ENCODE measurements at regions not wholly inside any gene's neighbourhood (a gene's known extent, or its start where the extent isn't known, plus 50 kb on each side); places are given as distances from the start of the nearest gene placed in this dataset.

DNA sequence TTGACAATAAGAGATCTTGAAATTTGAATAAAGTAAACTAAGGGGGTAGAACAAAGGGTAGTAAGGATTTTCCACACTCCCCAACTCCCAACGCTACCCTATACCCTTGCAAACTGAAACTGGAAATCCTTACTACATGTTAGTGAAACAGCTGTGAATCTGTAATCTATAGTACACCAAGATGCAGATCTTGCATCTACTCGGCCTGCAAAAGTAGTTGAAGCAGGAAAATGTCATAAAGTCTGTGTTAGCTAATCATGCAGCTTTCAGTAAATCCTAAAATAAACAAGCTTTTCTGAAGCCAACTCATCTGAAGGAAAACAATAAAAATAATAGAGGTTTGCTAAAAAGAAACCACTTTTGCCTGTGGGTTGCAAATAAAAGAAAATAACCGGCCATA, 1242.0 kb upstream of the ACO1 start:
- TF ChIP-seq, protein P1, sequence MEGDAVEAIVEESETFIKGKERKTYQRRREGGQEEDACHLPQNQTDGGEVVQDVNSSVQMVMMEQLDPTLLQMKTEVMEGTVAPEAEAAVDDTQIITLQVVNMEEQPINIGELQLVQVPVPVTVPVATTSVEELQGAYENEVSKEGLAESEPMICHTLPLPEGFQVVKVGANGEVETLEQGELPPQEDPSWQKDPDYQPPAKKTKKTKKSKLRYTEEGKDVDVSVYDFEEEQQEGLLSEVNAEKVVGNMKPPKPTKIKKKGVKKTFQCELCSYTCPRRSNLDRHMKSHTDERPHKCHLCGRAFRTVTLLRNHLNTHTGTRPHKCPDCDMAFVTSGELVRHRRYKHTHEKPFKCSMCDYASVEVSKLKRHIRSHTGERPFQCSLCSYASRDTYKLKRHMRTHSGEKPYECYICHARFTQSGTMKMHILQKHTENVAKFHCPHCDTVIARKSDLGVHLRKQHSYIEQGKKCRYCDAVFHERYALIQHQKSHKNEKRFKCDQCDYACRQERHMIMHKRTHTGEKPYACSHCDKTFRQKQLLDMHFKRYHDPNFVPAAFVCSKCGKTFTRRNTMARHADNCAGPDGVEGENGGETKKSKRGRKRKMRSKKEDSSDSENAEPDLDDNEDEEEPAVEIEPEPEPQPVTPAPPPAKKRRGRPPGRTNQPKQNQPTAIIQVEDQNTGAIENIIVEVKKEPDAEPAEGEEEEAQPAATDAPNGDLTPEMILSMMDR (IDR thresholded peaks at IDR 0.05; ENCODE audit: low read length, missing control alignments): no peak
- DNase-seq (ENCODE audit: low read depth): no peak
- H3K4me3 ChIP-seq (replicated peaks; ENCODE audit: low read depth, low read length): no peak overlapping the region

DNA sequence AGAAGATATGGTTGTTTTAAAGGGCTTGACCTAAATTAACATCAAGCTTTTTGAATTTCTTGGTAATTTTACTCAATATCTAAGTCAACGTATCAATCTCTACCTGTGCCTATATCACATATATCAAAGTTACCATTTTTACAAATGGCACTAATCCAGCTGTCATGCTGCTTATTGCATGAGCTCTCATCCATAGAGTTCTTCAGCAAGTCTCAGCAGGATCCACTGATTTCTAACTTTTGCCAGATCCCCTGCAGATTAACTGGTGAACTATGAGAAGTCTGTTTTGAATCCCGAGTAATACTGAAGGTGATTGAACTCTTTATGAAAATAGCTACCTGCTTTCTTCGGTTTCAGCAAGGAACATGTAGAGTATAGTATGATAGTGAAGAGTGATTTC, 1239.8 kb upstream of the ACO1 start:
- H3K4me3 ChIP-seq (replicated peaks; ENCODE audit: low read depth, low read length): no peak overlapping the region
- DNase-seq (ENCODE audit: low read depth): no peak
- TF ChIP-seq, protein P1 (IDR thresholded peaks at IDR 0.05; ENCODE audit: low read length, missing control alignments): no peak

DNA sequence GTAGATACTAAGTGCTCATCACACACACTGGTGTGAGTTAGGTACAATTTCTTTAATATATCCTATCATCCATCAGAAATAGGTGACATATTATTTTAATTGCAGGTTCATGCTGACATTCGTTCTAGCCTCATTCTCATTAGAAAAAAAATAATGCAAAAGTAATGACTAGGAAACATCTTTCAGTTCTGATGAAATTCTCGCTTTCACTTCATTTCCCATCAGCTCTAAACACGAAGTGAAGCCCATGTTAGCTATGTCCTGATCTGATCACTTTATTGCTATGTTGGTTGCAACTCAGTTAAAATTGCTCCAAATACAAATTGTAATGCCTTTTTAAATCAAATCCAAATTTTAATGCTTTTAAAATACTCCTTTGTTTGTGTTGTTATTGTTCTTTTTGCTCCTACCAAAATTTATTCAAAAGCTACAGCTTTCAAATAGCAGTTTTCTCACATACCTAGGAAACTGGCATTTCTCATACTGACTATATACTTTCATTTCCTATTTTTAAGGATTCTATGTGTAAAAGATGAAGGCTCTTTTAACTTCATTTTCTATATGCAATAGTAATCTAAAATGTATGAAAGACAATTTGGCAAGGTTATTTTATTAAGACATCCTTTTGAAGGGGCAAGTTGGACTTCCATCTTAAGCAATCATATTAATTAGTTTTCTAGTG, 1237.8 kb upstream of the ACO1 start:
- TF ChIP-seq, protein P1 (IDR thresholded peaks at IDR 0.05; ENCODE audit: low read length, missing control alignments): no peak
- no peak for DNase-seq (ENCODE audit: low read depth)
- no peak overlapping the region for H3K4me3 ChIP-seq (replicated peaks; ENCODE audit: low read depth, low read length)

DNA sequence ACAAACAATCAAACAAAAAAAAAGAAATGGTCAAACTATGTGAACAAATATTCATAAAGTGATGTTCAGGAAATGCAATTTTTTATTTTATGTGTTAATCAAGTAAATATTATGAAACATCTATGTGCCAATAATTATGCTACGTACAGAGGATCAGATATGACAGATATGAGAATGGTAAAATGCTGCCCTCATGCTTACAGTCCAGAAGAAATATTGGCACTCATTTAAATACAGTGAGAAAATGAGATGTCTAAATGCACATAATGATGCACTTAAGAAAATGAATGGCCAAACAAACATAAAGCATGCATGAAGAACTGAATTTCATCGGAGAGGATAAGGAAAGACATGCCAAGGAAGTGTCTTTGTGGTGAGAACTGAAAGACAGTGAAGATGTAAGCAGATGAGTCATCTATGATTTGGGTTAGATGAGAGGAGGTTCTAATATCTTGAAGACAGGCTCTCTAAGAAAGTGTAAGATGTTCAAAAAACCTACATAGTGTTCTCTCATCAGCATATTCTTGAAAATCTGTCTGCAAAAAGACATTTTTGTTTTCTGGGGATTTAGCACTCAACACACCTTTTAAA, 1231.1 kb upstream of the ACO1 start:
- TF ChIP-seq, protein P1 (IDR thresholded peaks at IDR 0.05; ENCODE audit: low read length, missing control alignments): no peak
- no peak overlapping the region for H3K4me3 ChIP-seq (replicated peaks; ENCODE audit: low read depth, low read length)
- DNase-seq (ENCODE audit: low read depth): no peak

DNA sequence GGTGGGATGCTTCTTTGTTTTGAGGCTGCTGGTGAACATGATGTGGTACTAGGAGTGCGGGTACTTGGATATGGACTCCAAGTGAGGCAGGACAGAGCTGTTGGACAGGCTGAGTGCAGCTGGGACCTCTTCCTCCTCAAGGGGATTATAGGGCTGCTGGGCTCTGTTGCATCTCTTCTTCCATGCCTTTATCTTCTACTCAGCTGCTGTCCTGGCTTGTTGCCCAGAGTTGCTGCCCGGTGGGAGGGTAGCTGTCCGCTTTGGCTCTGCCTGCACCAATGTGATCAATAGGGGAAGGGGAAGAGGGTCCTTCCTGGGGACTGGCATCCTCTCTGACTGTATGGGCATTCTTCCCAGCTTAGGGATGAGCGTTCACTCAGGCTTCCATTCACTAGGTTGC, 1217.9 kb upstream of the ACO1 start:
- no peak overlapping the region for H3K4me3 ChIP-seq (replicated peaks; ENCODE audit: low read depth, low read length)
- no peak for DNase-seq (ENCODE audit: low read depth)
- TF ChIP-seq, protein P1 (IDR thresholded peaks at IDR 0.05; ENCODE audit: low read length, missing control alignments): no peak

DNA sequence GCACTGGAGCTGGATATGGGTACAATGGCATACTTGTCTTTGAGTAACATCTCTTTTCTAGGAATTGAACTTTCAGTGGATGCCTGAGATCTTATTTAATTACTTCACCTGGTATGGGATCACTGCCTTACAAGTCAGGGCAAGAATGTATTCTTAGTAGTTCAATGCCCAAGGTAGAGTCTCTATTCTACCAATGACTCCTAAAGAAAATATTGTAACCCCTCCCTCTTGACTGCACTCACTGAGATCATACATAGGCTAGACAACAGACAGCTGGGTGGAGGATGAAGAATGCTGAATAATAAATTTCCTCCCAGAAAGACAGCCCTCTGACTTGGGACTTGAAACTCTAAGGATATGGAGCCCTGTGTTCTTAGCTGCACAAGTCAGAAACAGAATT, 1216.3 kb upstream of the ACO1 start:
- no peak overlapping the region for H3K4me3 ChIP-seq (replicated peaks; ENCODE audit: low read depth, low read length)
- TF ChIP-seq, protein P1 (IDR thresholded peaks at IDR 0.05; ENCODE audit: low read length, missing control alignments): no peak

DNA sequence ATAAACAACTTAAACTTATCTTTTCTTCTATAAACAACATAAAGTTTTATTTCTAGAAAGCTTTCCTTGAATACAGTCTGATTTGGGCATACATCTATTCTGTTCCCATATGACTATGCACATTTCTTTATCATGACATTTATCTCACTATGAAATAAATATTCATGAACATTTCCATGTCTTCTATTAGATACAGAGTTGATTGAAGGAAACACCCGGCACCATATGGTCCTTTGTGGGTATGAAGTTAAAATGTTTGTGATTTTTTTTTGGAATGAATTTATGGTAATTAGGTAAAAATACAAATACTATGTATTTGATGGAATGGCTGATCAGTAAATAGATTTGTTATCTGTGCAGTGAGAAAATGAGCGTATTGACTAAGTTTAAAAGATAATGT, 1209.8 kb upstream of the ACO1 start:
- DNase-seq (ENCODE audit: low read depth): no peak
- H3K4me3 ChIP-seq (replicated peaks; ENCODE audit: low read depth, low read length): no peak overlapping the region
- TF ChIP-seq, protein P1 (IDR thresholded peaks at IDR 0.05; ENCODE audit: low read length, missing control alignments): no peak

More for the DNA sequence above, 1216.3 kb upstream of the ACO1 start:
- no peak for DNase-seq (ENCODE audit: low read depth)

Measured in fibroblast of pulmonary artery (primary cell).